Astrocyte of the cerebellum (primary cell): ENCODE measurements at regions not wholly inside any gene's neighbourhood (a gene's known extent, or its start where the extent isn't known, plus 50 kb on each side); places are given as distances from the start of the nearest gene placed in this dataset.
"Not testable (repeated sequence)": the region's sequence is repeated elsewhere in the genome, so short reads cannot be mapped to it uniquely, and the experiment has no call there.

Source experiments
- DNase-seq: peaks from one replicate; pipeline ENCODE4 v3.0.0-alpha.2; 2011; ENCODE audit warnings: low read depth
- H3K4me3 ChIP-seq: 2 replicates; pipeline ENCODE4 v1.5.1; 2011; ENCODE audit warnings: mild to moderate bottlenecking, low read depth, low read length, moderate library complexity
- CTCF ChIP-seq: IDR thresholded peaks from 2 replicates; pipeline ENCODE4 v1.5.1; 2012; ENCODE audit warnings: low read length, low read depth, moderate library complexity, mild to moderate bottlenecking; ENCODE audit errors: missing control alignments
- in situ Hi-C: cut with HindIII; loops from 2 replicates; pipeline ENCODE4 v1.10.0; 2017; ENCODE audit warnings: low sequenced_read_pairs

- no peak overlapping the region for H3K4me3 ChIP-seq
- TF ChIP-seq CTCF, result no peak
- DNase-seq, result no peak
- in situ Hi-C loops, result no loop called here
Measured at GRCh38 chr13:97889803-97890202, 63.7 kb upstream of the IPO5 start.

- in situ Hi-C loops, result no loop called here
- TF ChIP-seq CTCF, result no peak
Measured at GRCh38 chr13:97890573-97890972, 62.9 kb upstream of the IPO5 start.

GRCh38 chr13:97891964-97892363, 61.5 kb upstream of the IPO5 start:
- DNase-seq, in situ Hi-C loops, H3K4me3 ChIP-seq: not testable (repeated sequence)

More at GRCh38 chr13:97890573-97890972, 62.9 kb upstream of the IPO5 start:
- H3K4me3 ChIP-seq, result no peak overlapping the region
- DNase-seq, result no peak

GRCh38 chr13:97892717-97893116, 60.8 kb upstream of the IPO5 start:
- H3K4me3 ChIP-seq, result no peak overlapping the region
- no peak for TF ChIP-seq CTCF
- no peak for DNase-seq
- in situ Hi-C loops, result no loop called here

- no peak for DNase-seq
- no peak overlapping the region for H3K4me3 ChIP-seq
- in situ Hi-C loops, result no loop called here
- TF ChIP-seq CTCF, result no peak
Measured at GRCh38 chr13:97895383-97895782, 58.1 kb upstream of the IPO5 start.

- no peak for DNase-seq
- in situ Hi-C loops, result no loop called here
- TF ChIP-seq CTCF, result no peak
- H3K4me3 ChIP-seq, result no peak overlapping the region
Measured at GRCh38 chr13:97896446-97896845, 57.0 kb upstream of the IPO5 start.

GRCh38 chr13:97901716-97902115, 51.8 kb upstream of the IPO5 start:
- H3K4me3 ChIP-seq, result no peak overlapping the region
- DNase-seq, result no peak
- TF ChIP-seq CTCF, result no peak
- in situ Hi-C loops, result no loop called here
